ENCODE measurements at regions not wholly inside any gene's neighbourhood (a gene's known extent, or its start where the extent isn't known, plus 50 kb on each side); places are given as distances from the start of the nearest gene placed in this dataset.

- ATAC-seq: peak in 1 of 2 donors; percentile 17
- H3K9me3 ChIP-seq: no peaks in the 10 kb centered on the region
- H3K36me3 ChIP-seq: peaks cover 7% of the 10 kb centered on the region
- DNase-seq: no peak
- no peak overlapping the region for H3K27ac ChIP-seq
- TF ChIP-seq CTCF (IDR thresholded peaks at IDR 0.05): no peak
- intact Hi-C loops (cut with DNase I): no loop called here
- no peak overlapping the region for H3K4me3 ChIP-seq
- no peaks in the 10 kb centered on the region for H3K4me1 ChIP-seq
- H3K27me3 ChIP-seq (ENCODE audit: low read depth): no peaks in the 10 kb centered on the region
These were observed 57.6 kb upstream of the CD302 start for GRCh38 chr2:159855557-159856061.

- ATAC-seq (no peak), DNase-seq (no peak)
- H3K4me3 ChIP-seq: no peak overlapping the region
- no peak for TF ChIP-seq CTCF (IDR thresholded peaks at IDR 0.05)
- H3K9me3 ChIP-seq: no peaks in the 10 kb centered on the region
- no peaks in the 10 kb centered on the region for H3K27me3 ChIP-seq (ENCODE audit: low read depth)
- no peaks in the 10 kb centered on the region for H3K4me1 ChIP-seq
- H3K36me3 ChIP-seq: peaks cover 7% of the 10 kb centered on the region
- intact Hi-C loops (cut with DNase I): no loop called here
- no peak overlapping the region for H3K27ac ChIP-seq
These were observed 57.1 kb upstream of the CD302 start for GRCh38 chr2:159855143-159855542.

- no peaks in the 10 kb centered on the region for H3K4me1 ChIP-seq
- ATAC-seq (no peak), DNase-seq (no peak)
- no peaks in the 10 kb centered on the region for H3K9me3 ChIP-seq
- H3K36me3 ChIP-seq: peaks cover 7% of the 10 kb centered on the region
- intact Hi-C loops (cut with DNase I): no loop called here
- H3K4me3 ChIP-seq: no peak overlapping the region
- H3K27me3 ChIP-seq (ENCODE audit: low read depth): no peaks in the 10 kb centered on the region
- H3K27ac ChIP-seq: no peak overlapping the region
- TF ChIP-seq CTCF (IDR thresholded peaks at IDR 0.05): no peak
These were observed 56.5 kb upstream of the CD302 start for GRCh38 chr2:159854481-159854880.

GRCh38 chr2:159853101-159853500 is 55.1 kb upstream of the CD302 start:
- intact Hi-C loops (cut with DNase I): no loop called here
- Histone ChIP-seq H3K27me3 (ENCODE audit: low read depth) (no peaks in the 10 kb centered on the region), H3K4me1 (no peaks in the 10 kb centered on the region), H3K36me3 (peaks cover 7% of the 10 kb centered on the region), H3K9me3 (no peaks in the 10 kb centered on the region), H3K27ac (no peak overlapping the region), H3K4me3 (no peak overlapping the region)
- no peak for DNase-seq
- no peak for TF ChIP-seq CTCF (IDR thresholded peaks at IDR 0.05)
- ATAC-seq: no peak

GRCh38 chr2:159851941-159852340 is 53.9 kb upstream of the CD302 start:
- intact Hi-C loops (cut with DNase I): no loop called here
- Histone ChIP-seq H3K4me1 (no peaks in the 10 kb centered on the region), H3K4me3 (no peak overlapping the region), H3K36me3 (peaks cover 7% of the 10 kb centered on the region), H3K27ac (no peak overlapping the region), H3K9me3 (no peaks in the 10 kb centered on the region), H3K27me3 (ENCODE audit: low read depth) (no peaks in the 10 kb centered on the region)
- DNase-seq (no peak), ATAC-seq (no peak)
- TF ChIP-seq CTCF (IDR thresholded peaks at IDR 0.05): no peak

- intact Hi-C loops (cut with DNase I): no loop called here
- Histone ChIP-seq H3K27me3 (ENCODE audit: low read depth) (no peaks in the 10 kb centered on the region), H3K36me3 (peaks cover 7% of the 10 kb centered on the region), H3K4me3 (no peak overlapping the region), H3K9me3 (no peaks in the 10 kb centered on the region), H3K4me1 (no peaks in the 10 kb centered on the region), H3K27ac (no peak overlapping the region)
- no peak for TF ChIP-seq CTCF (IDR thresholded peaks at IDR 0.05)
- DNase-seq (no peak), ATAC-seq (no peak)
These were observed 52.8 kb upstream of the CD302 start for GRCh38 chr2:159850789-159851188.
